H1 (cell line): ENCODE measurements at regions not wholly inside any gene's neighbourhood (a gene's known extent, or its start where the extent isn't known, plus 50 kb on each side); places are given as distances from the start of the nearest gene placed in this dataset.

Source experiments
- CTCF ChIA-PET: fragments of 300-600 bp; sonication (Branson Sonifier 250); formaldehyde crosslinking; loops from one replicate; lab custom pipeline; 2021; ENCODE audit not compliant: partially characterized antibody; lab: Charles Lee
- POLR2A ChIA-PET: fragments of 300-600 bp; sonication (Branson Sonifier 250); formaldehyde crosslinking; loops from one replicate; lab custom pipeline; 2021; ENCODE audit warnings: inconsistent platforms; ENCODE audit not compliant: partially characterized antibody; lab: Charles Lee
- DNase-seq, 2 experiments: peaks; one replicate each; pipeline versions ENCODE4 v3.0.0 to v3.0.0-alpha.2; 2010 to 2022; ENCODE audit warnings: low spot score in 2 of 2, low read depth in 1 of 2, mixed read lengths in 1 of 2
- FAIRE-seq: peaks from 2 replicates; lab custom pipeline; 2011; peaks lifted over from hg19 to GRCh38; lab: Jason Lieb, UNC
- H2AFZ ChIP-seq: 2 replicates; pipeline ENCODE4 v1.8.1; 2012; ENCODE audit warnings: low read length, inconsistent platforms
- H2AK5ac ChIP-seq: 2 replicates; pipeline ENCODE4 v1.6.1; 2013; ENCODE audit warnings: low read depth, low read length
- H2BK120ac ChIP-seq: replicated peaks from 2 replicates; pipeline ENCODE3; 2013; ENCODE audit warnings: low read depth, low read length, inconsistent platforms
- H2BK12ac ChIP-seq: 2 replicates; pipeline ENCODE4 v1.6.1; 2013; ENCODE audit warnings: low read depth, low read length
- H2BK15ac ChIP-seq: 2 replicates; pipeline ENCODE4 v1.6.1; 2013; ENCODE audit warnings: low read length
- H2BK20ac ChIP-seq: 2 replicates; pipeline ENCODE4 v1.6.1; 2013; ENCODE audit warnings: low read length
- H2BK5ac ChIP-seq: 2 replicates; pipeline ENCODE4 v1.6.1; 2013; ENCODE audit warnings: low read depth, low read length
- H3K14ac ChIP-seq: 2 replicates; pipeline ENCODE4 v1.6.1; 2013; ENCODE audit warnings: inconsistent platforms; ENCODE audit not compliant: insufficient read length
- H3K18ac ChIP-seq: 2 replicates; pipeline ENCODE4 v1.6.1; 2013; ENCODE audit warnings: low read length; ENCODE audit errors: extremely low read depth
- H3K23ac ChIP-seq: 2 replicates; pipeline ENCODE4 v1.6.1; 2013; ENCODE audit warnings: inconsistent platforms; ENCODE audit not compliant: insufficient read length
- H3K23me2 ChIP-seq: 2 replicates; pipeline ENCODE4 v1.6.1; 2013; ENCODE audit warnings: low read depth, low read length
- H3K27ac ChIP-seq: 2 replicates; pipeline ENCODE4 v1.6.1; 2011; ENCODE audit warnings: low read depth, low read length, inconsistent platforms
- H3K27me3 ChIP-seq, 4 experiments: replicated peaks in 1 of 4; 1 replicate in 1 of 4; 2 replicates in 3 of 4; pipeline versions ENCODE4 v1.6.1 to v1.8.1; 2011 to 2013; ENCODE audit warnings: low read length in 3 of 4, mild to moderate bottlenecking in 3 of 4, inconsistent platforms in 2 of 4, mixed read lengths in 2 of 4, moderate library complexity in 1 of 4; ENCODE audit not compliant: control insufficient read depth in 3 of 4, insufficient read depth in 3 of 4; ENCODE audit errors: extremely low read depth in 1 of 4
- H3K36me3 ChIP-seq, 4 experiments: 2 replicates each; pipeline versions ENCODE4 v1.6.1 to v1.8.1; 2011 to 2013; ENCODE audit warnings: mild to moderate bottlenecking in 4 of 4, low read length in 3 of 4, moderate library complexity in 2 of 4, control low read depth in 1 of 4, inconsistent platforms in 1 of 4; ENCODE audit not compliant: insufficient read depth in 4 of 4, control insufficient read depth in 2 of 4
- H3K4ac ChIP-seq: replicated peaks from 2 replicates; pipeline ENCODE3; 2013; ENCODE audit warnings: low read length, low read depth, mixed read lengths, inconsistent platforms; ENCODE audit not compliant: insufficient read length
- H3K4me1 ChIP-seq, 4 experiments: replicated peaks in 1 of 4; 1 replicate in 1 of 4; 2 replicates in 3 of 4; pipeline versions ENCODE4 v1.6.1 to v1.8.1; 2011 to 2013; ENCODE audit warnings: low read length in 3 of 4, inconsistent platforms in 2 of 4, mixed read lengths in 1 of 4; ENCODE audit not compliant: insufficient read depth in 4 of 4, control insufficient read depth in 3 of 4
- H3K4me2 ChIP-seq, 2 experiments: 2 replicates each; pipeline versions ENCODE4 v1.6.1 to v1.8.1; 2011 to 2013; ENCODE audit warnings: low read depth in 2 of 2, low read length in 2 of 2, control low read depth in 1 of 2, inconsistent platforms in 1 of 2, mild to moderate bottlenecking in 1 of 2; ENCODE audit not compliant: insufficient read depth in 1 of 2
- H3K4me3 ChIP-seq, 4 experiments: fragments of 200-600, 300-600 bp in 1 of 4; sonication (generic), shearing (Covaris generic), sonication (Bioruptor Twin) in 1 of 4; 2 replicates each; pipeline versions ENCODE4 v1.5.1 to v1.8.1; 2011 to 2016; ENCODE audit warnings: low read length in 4 of 4, low read depth in 3 of 4, control low read depth in 2 of 4, inconsistent platforms in 2 of 4, mild to moderate bottlenecking in 2 of 4, mixed read lengths in 1 of 4, moderate library complexity in 1 of 4; ENCODE audit not compliant: insufficient read depth in 2 of 4; ENCODE audit errors: extremely low read depth in 1 of 4
- H3K56ac ChIP-seq: replicated peaks from 2 replicates; pipeline ENCODE3; 2013; ENCODE audit warnings: low read depth, mild to moderate bottlenecking, mixed read lengths, low read length, inconsistent platforms; ENCODE audit not compliant: insufficient read length
- H3K79me1 ChIP-seq: 2 replicates; pipeline ENCODE4 v1.6.1; 2013; ENCODE audit warnings: low read depth, low read length, control low read depth
- H3K79me2 ChIP-seq, 2 experiments: 2 replicates each; pipeline versions ENCODE4 v1.6.1 to v1.8.1; 2012 to 2013; ENCODE audit warnings: low read length in 2 of 2, mild to moderate bottlenecking in 2 of 2, inconsistent platforms in 1 of 2; ENCODE audit not compliant: insufficient read depth in 2 of 2, control insufficient read depth in 1 of 2
- H3K9ac ChIP-seq, 4 experiments: replicated peaks in 1 of 4; 1 replicate in 1 of 4; 2 replicates in 3 of 4; pipeline versions ENCODE4 v1.6.1 to v1.8.1; 2011 to 2013; ENCODE audit warnings: low read depth in 3 of 4, low read length in 3 of 4, control low read depth in 2 of 4, mild to moderate bottlenecking in 2 of 4, moderate library complexity in 2 of 4, inconsistent platforms in 1 of 4; ENCODE audit errors: extremely low read depth in 1 of 4
- H3K9me3 ChIP-seq, 2 experiments: 2 replicates each; pipeline versions ENCODE4 v1.6.1 to v1.8.1; 2012 to 2013; ENCODE audit warnings: mild to moderate bottlenecking in 2 of 2, moderate library complexity in 2 of 2, control low read depth in 1 of 2, inconsistent platforms in 1 of 2, low read depth in 1 of 2, low read length in 1 of 2, mixed read lengths in 1 of 2; ENCODE audit not compliant: insufficient read depth in 2 of 2
- H4K20me1 ChIP-seq, 2 experiments: replicated peaks in 1 of 2; 2 replicates each; pipeline versions ENCODE3 to v1.8.1; 2011 to 2013; ENCODE audit warnings: inconsistent platforms in 2 of 2, low read length in 2 of 2, mild to moderate bottlenecking in 1 of 2; ENCODE audit not compliant: insufficient read depth in 2 of 2, control insufficient read depth in 1 of 2
- H4K5ac ChIP-seq: 2 replicates; pipeline ENCODE4 v1.6.1; 2013; ENCODE audit warnings: low read length, low read depth, mixed read lengths, inconsistent platforms; ENCODE audit not compliant: insufficient read length
- H4K8ac ChIP-seq: 2 replicates; pipeline ENCODE4 v1.8.0; 2013; ENCODE audit warnings: mild to moderate bottlenecking, moderate library complexity, low read length, inconsistent platforms; ENCODE audit not compliant: insufficient read depth; ENCODE audit errors: extremely low read depth
- H4K91ac ChIP-seq: replicated peaks from 2 replicates; pipeline ENCODE3; 2013; ENCODE audit warnings: low read length, mixed read lengths, inconsistent platforms; ENCODE audit not compliant: insufficient read length
- E2F6 ChIP-seq: IDR thresholded peaks from 2 replicates; pipeline ENCODE4 v1.6.1; 2012; ENCODE audit warnings: inconsistent platforms
- MAX ChIP-seq: IDR thresholded peaks from 2 replicates; pipeline ENCODE4 v1.6.1; 2012; ENCODE audit warnings: inconsistent platforms
- WGBS, 2 experiments: shearing (Covaris generic) in 1 of 2; methylation state at CpG; one replicate each; pipeline versions ENCODE4 v1.1.6 to v1.1.7; 2013 to 2015; ENCODE audit warnings: low lambda C conversion rate in 2 of 2, mixed read lengths in 2 of 2, inconsistent platforms in 1 of 2, low coverage in 1 of 2, missing lambda C conversion rate in 1 of 2; ENCODE audit not compliant: insufficient replicate concordance in 2 of 2, insufficient coverage in 1 of 2, insufficient read length in 1 of 2; ENCODE audit errors: extremely low coverage in 1 of 2, missing lambda C conversion rate in 1 of 2; 5-methylcytosine and 5-hydroxymethylcytosine counted together

GRCh38 chr17:33460781-33461450 lies 167.8 kb upstream of the ASIC2 start:
- Histone ChIP-seq H3K4me3 (no peak overlapping the region), H3K27me3 (peaks cover 0 to 5% (median under 1%) of the 10 kb centered on the region in 4 experiments; a peak in 2 of 7 replicates), H3K27ac (no peak overlapping the region), H3K36me3 (no peaks in the 10 kb centered on the region), H4K91ac (no peak overlapping the region), H2BK20ac (no peak overlapping the region), H3K4ac (no peak overlapping the region), H3K4me2 (no peak overlapping the region), H4K8ac (no peak overlapping the region), H4K20me1 (no peaks in the 10 kb centered on the region), H3K23ac (no peak overlapping the region), H2BK5ac (no peak overlapping the region), H3K14ac (no peak overlapping the region), H2AFZ (no peak overlapping the region), H3K9me3 (no peaks in the 10 kb centered on the region), H2BK15ac (no peak overlapping the region), H3K79me2 (no peaks in the 10 kb centered on the region), H3K23me2 (no peaks in the 10 kb centered on the region; the same call in 1 of the 2 replicates), H4K5ac (no peak overlapping the region), H2BK12ac (no peak overlapping the region), H3K18ac (no peak overlapping the region), H2BK120ac (no peak overlapping the region), H3K79me1 (no peaks in the 10 kb centered on the region), H2AK5ac (no peak overlapping the region), H3K4me1 (no peaks in the 10 kb centered on the region), H3K9ac (no peak overlapping the region), H3K56ac (no peak overlapping the region)
- DNase-seq = no peak
- TF ChIP-seq MAX (no peak), E2F6 (no peak)
- ChIA-PET CTCF (interaction anchor here (0.7 to 2.0 kb wide), 4 partner anchors 8 to 181 kb away, joined by 3 to 5 read pairs (median 4); no protein-coding TSS in a partner anchor), POLR2A (no interaction called here)
- no peak for FAIRE-seq
- WGBS, 2 experiments = 81% methylated on average over 4 of the region's 4 CpGs; no CpG with 5 or more reads in 1 of the 2 experiments
